ENCODE measurements at regions not wholly inside any gene's neighbourhood (a gene's known extent, or its start where the extent isn't known, plus 50 kb on each side); places are given as distances from the start of the nearest gene placed in this dataset.

- Histone ChIP-seq H3K4me1 (no peaks in the 10 kb centered on the region), H3K27ac (no peak overlapping the region), H3K27me3 (peaks cover 0 to 16% (median 8%) of the 10 kb centered on the region in 3 donors), H3K9me3 (no peaks in the 10 kb centered on the region), H3K36me3 (no peaks in the 10 kb centered on the region), H3K4me3 (no peak overlapping the region)
- intact Hi-C loops (cut with DNase I; ENCODE audit: low total_unique reads) = no loop called here
- DNase-seq = no peak
- 83 to 89% (median 85%) methylated on average over 5 of the region's 5 CpGs for WGBS, 5 donors
- TF ChIP-seq POLR2A (IDR thresholded peaks at IDR 0.05) (no peak), POLR2AphosphoS5 (IDR thresholded peaks at IDR 0.05) (no peak)
These were observed 218.9 kb downstream of the AACS start for GRCh38 chr12:125284087-125284486.

- Histone ChIP-seq H3K27ac (no peak overlapping the region), H3K27me3 (peaks cover 0 to 13% (median 8%) of the 10 kb centered on the region in 3 donors), H3K9me3 (no peaks in the 10 kb centered on the region), H3K4me1 (no peaks in the 10 kb centered on the region), H3K4me3 (no peak overlapping the region), H3K36me3 (no peaks in the 10 kb centered on the region)
- 78 to 82% (median 81%) methylated on average over 7 of the region's 7 CpGs for WGBS, 5 donors
- TF ChIP-seq POLR2AphosphoS5 (IDR thresholded peaks at IDR 0.05) (no peak), POLR2A (IDR thresholded peaks at IDR 0.05) (no peak), EP300 (IDR thresholded peaks at IDR 0.05) (no peak)
- TF ChIP-seq, protein P1, sequence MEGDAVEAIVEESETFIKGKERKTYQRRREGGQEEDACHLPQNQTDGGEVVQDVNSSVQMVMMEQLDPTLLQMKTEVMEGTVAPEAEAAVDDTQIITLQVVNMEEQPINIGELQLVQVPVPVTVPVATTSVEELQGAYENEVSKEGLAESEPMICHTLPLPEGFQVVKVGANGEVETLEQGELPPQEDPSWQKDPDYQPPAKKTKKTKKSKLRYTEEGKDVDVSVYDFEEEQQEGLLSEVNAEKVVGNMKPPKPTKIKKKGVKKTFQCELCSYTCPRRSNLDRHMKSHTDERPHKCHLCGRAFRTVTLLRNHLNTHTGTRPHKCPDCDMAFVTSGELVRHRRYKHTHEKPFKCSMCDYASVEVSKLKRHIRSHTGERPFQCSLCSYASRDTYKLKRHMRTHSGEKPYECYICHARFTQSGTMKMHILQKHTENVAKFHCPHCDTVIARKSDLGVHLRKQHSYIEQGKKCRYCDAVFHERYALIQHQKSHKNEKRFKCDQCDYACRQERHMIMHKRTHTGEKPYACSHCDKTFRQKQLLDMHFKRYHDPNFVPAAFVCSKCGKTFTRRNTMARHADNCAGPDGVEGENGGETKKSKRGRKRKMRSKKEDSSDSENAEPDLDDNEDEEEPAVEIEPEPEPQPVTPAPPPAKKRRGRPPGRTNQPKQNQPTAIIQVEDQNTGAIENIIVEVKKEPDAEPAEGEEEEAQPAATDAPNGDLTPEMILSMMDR (IDR thresholded peaks at IDR 0.05) = no peak
- intact Hi-C loops (cut with DNase I; ENCODE audit: low total_unique reads) = no loop called here
- no peak for DNase-seq
These were observed 219.9 kb downstream of the AACS start for GRCh38 chr12:125284945-125285685.

- peaks cover 0 to 3% (median 0%) of the 10 kb centered on the region in 3 donors for H3K27me3 ChIP-seq
- no peak overlapping the region for H3K4me3 ChIP-seq
- intact Hi-C loops (cut with DNase I; ENCODE audit: low total_unique reads) = no loop called here
- H3K27ac ChIP-seq = no peak overlapping the region
- DNase-seq = no peak
- 85 to 90% (median 85%) methylated on average over 7 of the region's 7 CpGs for WGBS, 5 donors
- H3K4me1 ChIP-seq = no peaks in the 10 kb centered on the region
- H3K9me3 ChIP-seq = no peaks in the 10 kb centered on the region
- H3K36me3 ChIP-seq = no peaks in the 10 kb centered on the region
- TF ChIP-seq, protein P1 (IDR thresholded peaks at IDR 0.05) = no peak
- TF ChIP-seq POLR2AphosphoS5 (IDR thresholded peaks at IDR 0.05) (no peak), POLR2A (IDR thresholded peaks at IDR 0.05) (no peak), EP300 (IDR thresholded peaks at IDR 0.05) (no peak)
These were observed 220.9 kb downstream of the AACS start for GRCh38 chr12:125286005-125286727.

DNA sequence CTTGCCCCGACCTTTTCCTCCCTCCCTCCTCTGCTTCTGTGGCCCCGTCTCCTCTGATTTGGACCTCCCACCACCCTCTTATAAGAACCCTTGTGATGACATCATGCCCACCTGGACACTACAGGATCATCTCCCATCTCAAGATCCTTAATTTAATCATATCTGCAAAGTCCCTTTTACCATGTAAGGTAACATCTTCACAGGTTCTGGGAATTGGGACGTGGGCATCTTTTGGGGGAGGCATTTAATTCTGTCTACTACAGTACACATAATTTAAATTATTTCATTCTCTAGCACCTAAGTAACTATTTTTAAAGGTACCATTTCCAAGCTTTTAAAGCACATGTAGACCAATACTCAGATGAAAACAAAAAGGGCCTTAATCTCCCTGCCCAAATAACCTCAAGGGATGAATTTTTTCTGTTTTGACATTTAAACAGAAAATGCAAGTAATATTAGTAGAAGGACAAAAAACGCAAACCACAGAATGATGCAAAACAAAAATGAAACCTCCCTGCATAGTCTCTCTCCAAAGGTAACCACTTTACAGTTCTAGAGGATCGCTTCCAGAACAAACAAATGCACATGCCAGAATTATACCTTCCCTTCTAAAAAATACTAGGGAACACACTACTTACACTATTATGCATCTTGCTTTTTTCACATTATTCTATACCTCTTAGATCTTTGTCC lies 222.1 kb downstream of the AACS start:
- Histone ChIP-seq H3K36me3 (no peaks in the 10 kb centered on the region), H3K27me3 (no peaks in the 10 kb centered on the region), H3K4me1 (no peaks in the 10 kb centered on the region), H3K9me3 (no peaks in the 10 kb centered on the region), H3K27ac (no peak overlapping the region), H3K4me3 (no peak overlapping the region)
- TF ChIP-seq POLR2AphosphoS5 (IDR thresholded peaks at IDR 0.05) (no peak), POLR2A (IDR thresholded peaks at IDR 0.05) (no peak), EP300 (IDR thresholded peaks at IDR 0.05) (no peak)
- TF ChIP-seq, protein P1 (IDR thresholded peaks at IDR 0.05) = no peak
- 66 to 74% (median 70%) methylated on average over 5 of the region's 5 CpGs for WGBS, 5 donors
- intact Hi-C loops (cut with DNase I; ENCODE audit: low total_unique reads) = no loop called here
- DNase-seq = no peak

Data from stomach (tissue), 8 donors.